HG02623 (cell line): ENCODE measurements at regions not wholly inside any gene's neighbourhood (a gene's known extent, or its start where the extent isn't known, plus 50 kb on each side); places are given as distances from the start of the nearest gene placed in this dataset.

Source experiments
- ATAC-seq: cut with Tn5 transposase; IDR thresholded peaks from one replicate; pipeline ENCODE4 v1.9.1; 2021; ENCODE audit warnings: moderate library complexity; ENCODE audit not compliant: unreplicated experiment

GRCh38 chr9:118985851-118986250 is 383.4 kb downstream of the BRINP1 start:
- ATAC-seq: no peak

- no peak for ATAC-seq
Observed at GRCh38 chr9:118987167-118987566, 382.1 kb downstream of the BRINP1 start.

GRCh38 chr9:118990949-118991348 is 378.3 kb downstream of the BRINP1 start:
- ATAC-seq: no peak

GRCh38 chr9:118991366-118992285 is 377.6 kb downstream of the BRINP1 start:
- ATAC-seq: no peak

DNA sequence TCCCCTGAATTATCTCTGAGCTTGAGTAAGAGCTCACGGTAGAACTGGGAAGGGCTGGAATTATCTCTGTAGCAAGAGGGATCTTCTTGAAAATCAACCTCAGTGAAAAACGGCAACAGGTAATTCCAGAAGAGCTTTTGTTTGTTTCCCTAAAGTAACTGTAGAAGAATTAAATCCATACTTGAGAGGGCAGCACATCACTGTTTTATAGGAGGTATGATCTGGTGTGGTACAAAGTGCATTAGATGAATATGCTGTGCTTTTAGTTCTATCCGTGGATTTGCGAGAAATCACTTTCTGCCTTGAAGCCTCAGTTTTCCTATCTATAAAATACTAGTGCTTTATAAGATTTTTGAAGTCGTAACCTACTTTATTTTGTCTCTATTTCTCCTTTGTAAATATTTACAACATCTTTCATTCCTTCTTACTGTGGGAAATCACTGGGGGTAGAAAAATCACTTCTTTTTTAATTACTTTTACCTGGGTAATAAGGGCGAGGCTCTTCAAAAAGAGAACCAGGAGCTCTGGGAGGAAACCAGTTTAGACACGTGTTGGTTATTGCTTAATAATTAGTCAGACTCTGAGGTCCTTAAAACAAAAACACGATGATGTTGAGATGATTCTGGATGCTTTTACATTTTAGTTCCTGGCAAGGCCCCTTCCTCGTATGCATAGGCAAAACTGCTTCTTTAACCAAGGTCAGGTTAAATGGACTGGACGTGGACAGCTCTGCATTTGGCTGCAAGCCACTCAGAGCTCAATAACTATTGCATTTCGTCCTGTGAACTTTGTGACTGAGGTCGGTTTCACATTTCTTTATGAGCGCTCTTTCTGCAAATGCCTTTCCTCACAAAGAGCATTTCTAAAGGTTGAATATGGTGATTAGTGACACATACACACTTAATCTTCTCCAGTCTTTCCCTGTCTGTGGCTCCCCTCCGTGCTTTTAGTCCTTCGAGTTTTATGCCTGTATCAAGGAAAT is 376.1 kb downstream of the BRINP1 start:
- ATAC-seq: no peak

- no peak for ATAC-seq
Observed at GRCh38 chr9:118993965-118994364, 375.3 kb downstream of the BRINP1 start.

GRCh38 chr9:119002491-119002890 is 366.7 kb downstream of the BRINP1 start:
- no peak for ATAC-seq

DNA sequence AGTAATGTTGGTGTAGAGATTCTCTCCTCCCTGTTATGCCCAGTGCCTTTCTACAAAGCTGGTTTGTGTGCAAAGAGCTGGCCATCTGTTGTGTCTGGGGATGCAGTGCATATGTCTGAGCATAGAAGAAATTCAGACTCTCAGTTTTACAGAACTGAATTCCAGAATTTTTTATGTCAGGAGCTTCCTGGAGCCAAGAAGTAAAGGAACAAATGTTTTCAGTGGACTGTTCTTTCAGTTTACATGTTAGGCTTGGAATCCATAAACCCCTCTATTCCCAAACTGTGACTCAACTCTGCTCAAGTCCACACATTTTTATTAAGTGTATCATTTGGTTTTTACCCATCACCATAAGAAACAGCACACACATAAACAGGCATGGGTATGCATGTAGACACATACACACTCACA is 366.0 kb downstream of the BRINP1 start:
- no peak for ATAC-seq

DNA sequence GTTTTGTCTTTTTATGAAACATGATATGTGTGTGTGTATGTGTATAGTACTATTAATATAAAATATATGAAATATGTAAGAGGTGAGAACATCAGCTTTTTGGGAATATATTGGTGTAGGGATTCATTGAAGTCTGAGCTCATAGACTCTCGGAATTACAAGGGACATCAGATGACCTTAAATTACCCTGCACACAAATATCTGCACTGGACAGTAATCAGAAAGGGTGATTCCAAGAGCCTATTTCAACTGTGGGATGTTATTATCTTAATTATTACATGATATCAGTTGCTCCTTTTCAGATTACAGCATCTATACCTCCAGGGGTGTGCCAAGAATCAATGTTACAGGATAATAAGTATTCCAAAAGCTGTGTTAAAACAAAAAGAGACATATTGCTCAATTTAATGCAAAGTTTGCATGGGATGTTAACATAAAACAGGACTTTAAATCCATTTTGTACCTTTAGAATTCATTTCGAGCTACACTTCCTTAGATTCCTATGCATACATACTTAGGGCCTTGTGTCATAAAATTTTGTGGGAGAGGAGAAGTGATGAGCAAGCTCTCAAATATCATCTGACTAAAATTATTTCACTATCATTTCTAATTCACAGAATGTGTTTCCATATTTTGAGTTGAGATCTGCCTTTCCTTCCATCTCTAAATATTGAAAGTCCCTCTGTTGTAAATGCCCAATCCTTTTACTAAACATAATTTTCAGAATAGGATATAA is 365.2 kb downstream of the BRINP1 start:
- ATAC-seq: no peak

GRCh38 chr9:119004618-119004990 is 364.6 kb downstream of the BRINP1 start:
- no peak for ATAC-seq

DNA sequence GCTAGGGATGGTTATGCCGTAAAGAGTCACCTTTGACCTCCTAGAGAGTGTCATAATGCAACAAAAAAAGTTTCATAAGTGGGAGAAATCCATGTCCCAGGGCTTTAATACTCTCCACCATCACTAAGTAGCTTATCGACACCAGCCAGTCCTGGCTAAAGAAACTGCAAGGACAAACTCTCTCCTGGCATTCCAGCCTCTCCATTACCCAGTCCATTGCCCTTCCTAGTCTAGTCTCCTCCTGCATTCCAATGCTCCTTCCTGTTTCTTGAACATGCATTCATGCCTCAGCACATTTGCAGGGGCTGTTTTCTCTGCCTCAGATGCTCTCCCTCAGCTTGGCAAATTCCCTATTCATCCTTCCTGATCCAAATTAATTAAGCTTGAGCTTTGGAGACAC is 364.1 kb downstream of the BRINP1 start:
- no peak for ATAC-seq

DNA sequence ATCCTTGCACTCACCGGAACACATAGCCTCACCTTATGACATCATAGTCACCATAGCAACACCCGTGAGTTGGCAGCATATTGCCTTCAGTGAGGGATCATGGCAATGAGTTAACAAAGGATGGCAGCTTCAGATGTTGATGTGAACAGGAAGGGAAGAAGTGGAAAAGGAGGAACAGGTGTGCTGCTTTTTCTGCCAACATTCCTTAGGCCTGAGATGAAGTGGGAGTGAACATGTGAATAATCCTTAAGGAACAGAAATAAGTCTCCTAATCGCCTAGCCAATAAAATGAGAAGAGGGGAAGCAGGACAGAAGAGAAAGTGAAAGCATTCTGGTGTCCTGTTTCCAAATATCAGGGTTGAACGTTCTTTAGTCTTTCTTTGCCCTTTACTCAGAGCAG is 360.0 kb downstream of the BRINP1 start:
- no peak for ATAC-seq

- no peak for ATAC-seq
Observed at GRCh38 chr9:119020284-119020683, 349.0 kb downstream of the BRINP1 start.

- no peak for ATAC-seq
Observed at GRCh38 chr9:119020730-119021333, 348.4 kb downstream of the BRINP1 start.

DNA sequence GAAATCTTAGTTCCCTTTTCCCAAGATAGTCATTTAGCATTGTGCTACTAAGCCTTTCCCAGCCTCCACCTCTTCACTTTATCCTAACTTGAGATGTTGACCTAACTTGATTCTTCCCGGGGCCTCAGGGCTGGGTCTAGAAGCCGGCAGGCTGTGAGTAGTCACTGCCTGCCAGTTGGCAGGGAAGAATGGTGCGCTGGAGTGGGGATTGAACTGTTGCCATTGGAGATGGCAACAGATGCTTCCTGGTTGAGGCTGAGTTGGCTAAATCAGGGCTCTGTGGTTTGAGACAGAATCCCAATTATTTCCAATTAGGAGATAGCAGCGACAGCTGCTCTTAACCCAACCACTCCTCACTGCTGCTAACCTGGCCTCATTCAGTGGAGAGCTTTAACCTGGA is 343.1 kb downstream of the BRINP1 start:
- no peak for ATAC-seq

- ATAC-seq: no peak
Observed at GRCh38 chr9:119027901-119028699, 341.1 kb downstream of the BRINP1 start.

- ATAC-seq: no peak
Observed at GRCh38 chr9:119029886-119030285, 339.3 kb downstream of the BRINP1 start.

- no peak for ATAC-seq
Observed at GRCh38 chr9:119033596-119033995, 335.6 kb downstream of the BRINP1 start.

GRCh38 chr9:119036969-119037368 is 332.3 kb downstream of the BRINP1 start:
- ATAC-seq: no peak

DNA sequence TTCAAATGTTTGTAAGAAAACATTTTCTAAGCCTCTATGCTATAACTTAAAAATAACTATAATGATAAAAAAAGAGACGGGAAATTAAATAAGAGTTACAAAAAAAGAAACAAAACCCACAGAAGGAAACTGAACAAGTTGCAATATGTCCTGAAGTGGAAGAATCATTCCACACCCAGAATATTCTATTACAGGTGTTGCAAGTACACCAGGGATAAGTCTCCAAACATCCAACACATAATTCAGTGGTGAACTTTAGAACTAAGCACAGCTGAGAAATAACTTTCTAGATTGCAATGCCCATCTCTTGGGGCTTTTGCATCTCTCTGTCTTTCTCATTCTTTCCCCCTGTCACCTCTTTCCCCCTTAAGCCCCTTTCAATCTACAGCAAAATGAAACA is 325.2 kb downstream of the BRINP1 start:
- no peak for ATAC-seq
